ENCODE measurements at regions not wholly inside any gene's neighbourhood (a gene's known extent, or its start where the extent isn't known, plus 50 kb on each side); places are given as distances from the start of the nearest gene placed in this dataset.

DNA sequence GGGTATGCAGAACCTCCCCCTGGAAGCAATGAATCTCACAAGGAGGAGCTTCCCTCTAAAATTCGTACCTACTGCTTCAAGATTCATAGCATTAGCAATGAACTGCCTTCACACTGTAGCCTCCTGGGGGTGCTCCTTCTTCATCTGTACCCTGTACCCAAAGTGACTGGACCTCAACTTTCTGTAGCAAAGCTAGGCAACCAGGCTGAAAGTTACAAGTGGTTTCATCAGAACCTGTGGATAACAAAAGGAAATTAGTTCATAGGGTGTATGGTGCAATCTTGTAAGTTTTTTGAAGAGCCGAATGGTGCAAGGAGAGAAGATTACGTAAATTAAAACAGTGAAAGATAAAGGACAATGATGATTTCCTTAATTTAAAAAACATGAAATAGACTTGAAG lies 1541.7 kb upstream of the FLRT2 start:
- no peak for DNase-seq

- no peak for DNase-seq
These were observed 1538.3 kb upstream of the FLRT2 start for GRCh38 chr14:83991666-83992065.

GRCh38 chr14:83992857-83993256 lies 1537.1 kb upstream of the FLRT2 start:
- no peak for DNase-seq

- DNase-seq: no peak
These were observed 1536.4 kb upstream of the FLRT2 start for GRCh38 chr14:83993545-83993944.

GRCh38 chr14:83994020-83994419 lies 1535.9 kb upstream of the FLRT2 start:
- no peak for DNase-seq

GRCh38 chr14:84001023-84001422 lies 1528.9 kb upstream of the FLRT2 start:
- no peak for DNase-seq

DNA sequence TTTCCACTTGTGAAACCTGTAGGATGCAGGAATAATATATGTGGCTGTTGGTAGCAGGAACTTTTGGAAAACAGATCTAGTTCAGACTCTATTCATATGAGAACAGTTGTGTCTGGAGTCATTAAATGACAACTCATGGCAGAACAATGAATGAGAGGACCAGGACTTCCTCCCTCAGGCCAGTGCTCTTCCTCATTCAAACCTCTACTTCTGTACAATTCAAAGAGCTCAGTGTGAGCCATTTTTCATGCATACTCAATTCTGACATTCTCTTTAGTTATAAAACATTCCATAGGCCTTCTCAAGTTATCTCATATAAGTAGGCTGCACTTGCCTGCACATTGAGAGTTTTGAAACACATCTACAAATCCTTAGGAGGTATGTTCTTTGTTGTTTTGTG lies 1526.6 kb upstream of the FLRT2 start:
- no peak for DNase-seq

DNA sequence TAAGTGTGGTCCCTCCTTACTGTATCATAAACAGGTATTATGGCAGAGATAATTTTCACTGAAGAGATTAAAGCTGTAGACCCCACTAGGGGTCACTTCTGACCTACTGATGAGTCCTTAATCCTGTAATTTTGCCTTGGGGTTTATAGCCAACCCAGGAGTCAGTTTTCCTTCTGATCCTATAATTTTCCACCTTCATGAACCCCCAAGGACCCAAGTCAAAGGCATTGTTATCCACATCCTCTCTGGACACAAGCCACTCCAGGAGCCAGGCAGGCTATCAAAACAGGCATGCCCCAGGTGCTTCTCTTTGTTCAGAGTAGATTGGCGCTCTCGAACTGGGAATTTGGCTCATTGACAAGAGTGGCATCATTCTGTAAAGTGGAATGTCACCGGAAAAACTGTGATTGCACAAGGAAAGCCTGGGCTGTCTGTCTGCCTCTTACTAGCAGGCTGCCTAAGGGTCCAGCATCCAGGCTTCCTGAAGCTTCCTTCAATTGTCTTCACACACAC lies 1523.2 kb upstream of the FLRT2 start:
- peak; percentile 57 for DNase-seq

DNA sequence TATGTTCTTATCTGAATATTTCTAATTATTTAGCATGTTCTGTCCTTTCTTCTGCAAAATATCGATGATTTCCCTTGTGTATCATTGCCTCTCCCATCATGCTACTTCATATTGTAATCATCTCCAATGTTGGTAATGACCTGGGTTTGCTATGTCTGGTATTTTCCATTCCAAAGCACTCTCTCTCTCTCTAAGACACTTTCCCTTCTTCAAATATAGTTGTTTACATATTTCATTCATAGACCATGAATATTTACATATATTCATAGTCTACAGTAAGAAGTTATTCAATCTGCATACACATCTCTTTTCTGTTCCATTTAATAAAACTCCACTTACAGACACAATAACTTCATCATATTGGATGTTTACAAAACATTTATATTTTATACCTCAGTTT lies 1516.5 kb upstream of the FLRT2 start:
- DNase-seq: no peak

DNA sequence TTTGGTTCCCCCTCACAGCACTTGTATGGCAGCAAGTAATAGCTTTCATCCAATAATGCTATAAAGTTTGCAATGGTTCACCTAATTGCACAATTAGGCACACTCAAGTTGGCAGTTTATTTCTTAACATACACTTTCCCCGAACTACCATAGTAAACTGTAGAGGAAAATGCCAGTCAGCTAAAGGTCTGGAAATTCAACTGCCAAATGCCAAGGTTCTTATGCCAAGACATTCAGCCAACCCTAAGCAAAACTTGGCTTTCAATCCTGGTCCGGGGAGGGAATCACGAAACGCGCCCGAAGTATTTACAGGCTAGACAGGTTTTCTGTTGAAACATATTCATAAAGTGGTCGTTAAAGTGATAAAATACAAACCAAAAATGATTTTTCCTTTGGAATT lies 1512.4 kb upstream of the FLRT2 start:
- DNase-seq: no peak

DNA sequence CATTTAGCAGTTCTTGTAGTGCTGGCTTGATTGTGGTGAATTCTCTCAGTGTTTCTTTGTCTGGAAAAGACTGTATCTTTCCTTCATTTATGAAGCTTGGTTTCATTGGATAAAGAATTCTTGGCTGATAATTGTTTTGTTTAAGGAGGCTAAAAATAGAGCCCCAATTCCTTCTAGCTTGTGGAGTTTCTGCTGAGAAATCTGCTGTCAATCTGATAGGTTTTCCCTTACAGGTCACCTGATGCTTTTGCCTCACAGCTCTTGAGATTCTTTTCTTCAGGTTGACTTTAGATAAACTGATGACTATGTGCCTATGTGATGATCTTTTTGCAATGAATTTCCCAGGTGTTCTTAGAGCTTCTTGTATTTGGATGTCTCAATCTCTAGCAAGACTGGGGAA lies 1508.5 kb upstream of the FLRT2 start:
- no peak for DNase-seq

DNA sequence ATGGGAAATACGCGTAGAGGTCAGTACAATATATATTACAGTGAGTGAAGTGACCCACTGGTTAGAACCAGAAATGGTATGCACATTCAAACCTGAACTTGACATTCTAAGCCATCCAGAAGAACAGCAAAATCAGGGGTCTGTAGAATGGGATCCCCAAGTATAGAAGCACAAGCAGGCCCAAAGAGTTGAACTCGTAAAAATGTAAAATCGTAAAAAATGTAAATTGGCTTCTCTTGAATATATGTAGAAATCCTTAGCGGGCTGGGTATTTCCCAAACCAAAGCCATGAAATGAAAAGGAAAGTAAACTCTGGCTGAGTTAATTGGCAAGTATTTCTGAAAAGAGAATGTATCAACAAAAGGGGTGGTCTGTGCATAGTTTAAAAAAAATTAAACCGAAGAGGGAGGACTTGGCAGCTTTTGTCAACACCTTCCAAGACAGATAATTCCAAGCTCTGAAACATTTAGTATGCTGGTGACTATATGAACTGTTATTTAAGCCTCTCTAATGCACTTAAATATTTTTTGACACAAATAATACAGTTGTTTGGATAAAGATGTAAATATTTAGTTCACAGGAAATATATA lies 1505.6 kb upstream of the FLRT2 start:
- DNase-seq: no peak

- no peak for DNase-seq
These were observed 1504.6 kb upstream of the FLRT2 start for GRCh38 chr14:84025106-84026012.

DNA sequence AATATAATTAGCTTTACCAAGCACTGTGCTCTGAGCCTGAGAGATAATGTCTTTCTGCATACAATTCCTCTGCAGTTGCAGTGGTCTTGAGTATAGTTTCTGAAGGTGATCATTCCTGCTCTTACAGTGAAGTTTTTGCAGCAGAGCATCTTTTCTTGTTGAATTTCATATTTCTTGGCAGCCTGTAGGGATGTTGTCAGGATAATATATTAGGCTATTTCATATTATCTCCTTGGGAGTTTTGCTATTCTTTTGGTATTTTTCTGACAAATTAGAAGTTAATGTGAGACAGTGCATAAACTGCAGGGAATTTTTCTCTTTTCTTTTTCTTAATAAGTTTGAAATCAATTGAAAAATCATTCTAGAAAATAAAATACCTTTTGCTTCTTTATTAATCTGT lies 1502.6 kb upstream of the FLRT2 start:
- no peak for DNase-seq

DNA sequence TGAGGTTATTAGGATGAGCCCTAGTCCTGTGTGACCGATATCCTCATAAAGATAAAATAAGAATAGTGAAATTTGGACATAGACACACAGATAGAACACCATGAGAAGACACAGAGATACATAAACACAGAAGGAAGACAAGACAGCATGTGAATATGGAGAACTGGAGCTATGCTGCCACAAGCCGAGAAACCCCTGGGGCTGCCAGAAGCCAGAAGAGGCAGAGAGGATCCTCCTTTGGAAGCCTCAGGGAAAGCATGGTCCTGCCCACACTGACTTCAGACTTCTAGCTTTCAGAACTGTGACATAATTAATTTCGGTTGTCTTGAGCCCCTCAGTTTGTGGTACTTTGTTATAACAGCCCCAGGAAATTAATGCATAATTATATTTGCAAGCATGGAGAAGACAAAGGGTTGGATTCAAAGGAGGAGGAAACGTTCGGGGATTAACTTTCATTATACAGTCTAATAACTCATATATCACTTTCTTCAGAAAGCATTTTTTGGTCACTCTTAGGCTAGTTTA lies 1501.8 kb upstream of the FLRT2 start:
- DNase-seq: no peak

GRCh38 chr14:84029246-84029645 lies 1500.7 kb upstream of the FLRT2 start:
- DNase-seq: no peak

DNA sequence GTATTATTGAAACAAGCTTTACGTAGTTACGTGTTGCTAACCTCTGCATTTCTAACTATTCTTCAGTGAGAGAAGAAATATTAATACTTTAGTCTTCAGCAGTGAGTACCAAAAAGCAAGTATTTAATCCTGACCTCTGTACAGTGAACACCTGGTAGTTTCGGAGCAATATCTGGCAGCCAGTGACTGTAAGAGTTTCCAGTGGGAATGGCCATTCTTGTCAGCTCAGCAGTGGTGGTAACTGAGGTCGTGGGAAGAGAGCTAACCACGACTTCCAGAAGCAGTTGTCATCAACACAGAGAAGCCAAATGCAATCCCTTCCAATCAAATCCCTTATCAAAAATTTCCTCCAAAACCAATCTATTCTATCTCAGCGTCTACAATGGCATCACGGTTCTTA lies 1500.2 kb upstream of the FLRT2 start:
- DNase-seq: no peak

GRCh38 chr14:84036840-84037239 lies 1493.1 kb upstream of the FLRT2 start:
- no peak for DNase-seq

GRCh38 chr14:84037593-84037992 lies 1492.4 kb upstream of the FLRT2 start:
- no peak for DNase-seq

GRCh38 chr14:84040101-84040500 lies 1489.8 kb upstream of the FLRT2 start:
- no peak for DNase-seq

DNA sequence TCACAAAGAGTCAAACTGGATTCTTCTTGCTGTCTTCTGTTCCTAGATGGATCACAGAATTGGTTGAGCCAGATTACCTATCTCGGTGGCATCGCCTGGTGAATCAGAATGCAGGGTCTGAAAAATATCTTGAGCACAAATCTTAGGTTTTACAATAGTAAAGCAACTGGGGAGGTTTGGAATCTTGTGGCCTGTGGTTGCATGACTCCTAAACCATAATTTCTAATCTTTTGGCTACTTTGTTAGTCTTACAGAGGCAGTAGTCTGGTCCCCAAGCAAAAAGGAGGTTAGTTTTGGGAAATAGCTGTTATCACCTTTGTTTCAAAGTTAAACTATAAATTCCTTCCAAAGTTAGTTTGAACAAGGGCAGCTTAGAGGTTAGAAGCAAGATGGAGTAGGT lies 1488.5 kb upstream of the FLRT2 start:
- no peak for DNase-seq

DNA sequence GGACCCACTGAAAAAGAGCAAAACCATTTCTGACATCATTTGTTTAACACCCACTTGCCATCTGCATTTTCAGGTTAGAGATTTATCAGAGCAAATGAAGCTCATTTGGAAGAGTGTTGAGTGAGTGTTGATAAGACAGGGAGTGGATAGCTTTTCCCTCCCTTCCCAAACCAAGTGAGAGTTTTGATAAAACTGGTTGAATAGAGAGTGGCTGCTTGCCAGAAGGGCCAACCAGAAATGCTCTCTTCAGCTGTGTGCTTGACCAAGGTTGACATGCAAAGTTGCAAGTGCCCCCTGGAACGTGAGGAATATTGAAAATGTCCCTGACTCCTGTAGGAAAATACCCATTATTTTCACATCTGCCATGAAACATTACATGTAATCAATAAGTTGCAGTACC lies 1487.0 kb upstream of the FLRT2 start:
- DNase-seq: no peak

GRCh38 chr14:84064316-84065125 lies 1465.4 kb upstream of the FLRT2 start:
- DNase-seq: no peak
